ENCODE measurements at regions not wholly inside any gene's neighbourhood (a gene's known extent, or its start where the extent isn't known, plus 50 kb on each side); places are given as distances from the start of the nearest gene placed in this dataset.

- H2AFZ ChIP-seq (ENCODE audit: low read length): no peak overlapping the region
- no peaks in the 10 kb centered on the region for H3K9me3 ChIP-seq (ENCODE audit: insufficient read depth in 2 of 2, low read depth in 1 of 2, low read length in 1 of 2)
- no peak overlapping the region for H2BK5ac ChIP-seq (ENCODE audit: low read depth, low read length)
- H3K18ac ChIP-seq (ENCODE audit: extremely low read depth, low read length): no peak overlapping the region
- H3K56ac ChIP-seq (replicated peaks; ENCODE audit: insufficient read length, low read depth, low read length): no peak overlapping the region
- peaks cover 4 to 13% (median 5%) of the 10 kb centered on the region in 4 experiments; a peak in 6 of 7 replicates for H3K4me1 ChIP-seq (replicated peaks in 1 of 4; ENCODE audit: control insufficient read depth in 3 of 4, insufficient read depth in 4 of 4, low read length in 3 of 4)
- no peaks in the 10 kb centered on the region for H3K79me1 ChIP-seq (ENCODE audit: low read depth, low read length)
- no peaks in the 10 kb centered on the region; the same call in 1 of the 2 replicates for H3K23me2 ChIP-seq (ENCODE audit: low read depth, low read length)
- no peak for TF ChIP-seq CTCF (IDR thresholded peaks at IDR 0.05; ENCODE audit: control extremely low read depth in 1 of 3, insufficient read depth in 1 of 3, low read depth in 1 of 3, low read length in 3 of 3)
- TF ChIP-seq E2F6 (IDR thresholded peaks at IDR 0.05): peak; percentile 51
- TF ChIP-seq ASH2L (IDR thresholded peaks at IDR 0.05; ENCODE audit: low read length): no peak
- TF ChIP-seq POLR2AphosphoS5 (IDR thresholded peaks at IDR 0.05; ENCODE audit: low read depth, low read length): no peak
- no peak overlapping the region for H3K23ac ChIP-seq (ENCODE audit: insufficient read length)
- H3K9ac ChIP-seq (replicated peaks in 1 of 4; ENCODE audit: extremely low read depth in 1 of 4, low read depth in 3 of 4, low read length in 3 of 4): no peak overlapping the region
- H2BK12ac ChIP-seq (ENCODE audit: low read depth, low read length): no peak overlapping the region
- no peak overlapping the region for H2AK5ac ChIP-seq (ENCODE audit: low read depth, low read length)
- H3K4ac ChIP-seq (replicated peaks; ENCODE audit: insufficient read length, low read depth, low read length): no peak overlapping the region
- H3K36me3 ChIP-seq (ENCODE audit: control insufficient read depth in 2 of 4, insufficient read depth in 4 of 4, low read length in 3 of 4): no peaks in the 10 kb centered on the region
- no peak overlapping the region for H4K8ac ChIP-seq (ENCODE audit: extremely low read depth, insufficient read depth, low read length)
- H4K91ac ChIP-seq (replicated peaks; ENCODE audit: insufficient read length, low read length): no peak overlapping the region
- no peak overlapping the region for H3K4me2 ChIP-seq (ENCODE audit: insufficient read depth in 1 of 2, low read depth in 2 of 2, low read length in 2 of 2)
- no peaks in the 10 kb centered on the region for H4K20me1 ChIP-seq (replicated peaks in 1 of 2; ENCODE audit: control insufficient read depth in 1 of 2, insufficient read depth in 2 of 2, low read length in 2 of 2)
- no peak overlapping the region for H2BK120ac ChIP-seq (replicated peaks; ENCODE audit: low read depth, low read length)
- H3K79me2 ChIP-seq (ENCODE audit: control insufficient read depth in 1 of 2, insufficient read depth in 2 of 2, low read length in 2 of 2): no peaks in the 10 kb centered on the region
- DNase-seq (ENCODE audit: low read depth in 1 of 2, low spot score in 2 of 2) (no peak), FAIRE-seq (no peak)
- no peak overlapping the region for H4K5ac ChIP-seq (ENCODE audit: insufficient read length, low read depth, low read length)
- no peak overlapping the region for H3K14ac ChIP-seq (ENCODE audit: insufficient read length)
- H3K27me3 ChIP-seq (replicated peaks in 1 of 4; ENCODE audit: control insufficient read depth in 3 of 4, extremely low read depth in 1 of 4, insufficient read depth in 3 of 4, low read length in 3 of 4): no peaks in the 10 kb centered on the region
- H3K27ac ChIP-seq (ENCODE audit: low read depth, low read length): no peak overlapping the region
- H2BK20ac ChIP-seq (ENCODE audit: low read length): no peak overlapping the region
- CTCF ChIA-PET (ENCODE audit: partially characterized antibody): interaction anchor here (0.8 to 3.6 kb wide), 9 partner anchors 9 to 349 kb away, joined by 3 to 13 read pairs (median 5); no protein-coding TSS in a partner anchor
- H2BK15ac ChIP-seq (ENCODE audit: low read length): no peak overlapping the region
- POLR2A ChIA-PET (ENCODE audit: partially characterized antibody): interaction anchor here (1.2 kb wide), 1 partner anchor 19 kb away, joined by 3 read pairs; no protein-coding TSS in a partner anchor
- no peak overlapping the region for H3K4me3 ChIP-seq (ENCODE audit: extremely low read depth in 1 of 4, insufficient read depth in 2 of 4, low read depth in 3 of 4, low read length in 4 of 4)
Observed at GRCh38 chr11:95499516-95500135, 268.6 kb upstream of the SESN3 start.
